Natural killer cell (primary cell): ENCODE measurements at regions not wholly inside any gene's neighbourhood (a gene's known extent, or its start where the extent isn't known, plus 50 kb on each side); places are given as distances from the start of the nearest gene placed in this dataset.

Experiments used
- ATAC-seq, 3 donors: fragments of 150-1000 bp in 2 of 3; fragments of 200-7000 bp in 1 of 3; cut with Tn5 transposase; 1 replicate in 1 of 3; 2 replicates in 2 of 3; pipeline ENCODE4 v1.10.0; 2021; ENCODE audit warnings: mild to moderate bottlenecking in 2 of 3, moderate library complexity in 2 of 3
- DNase-seq, 2 donors: peaks; one replicate each; pipeline versions ENCODE4 v3.0.0 to v3.0.0-alpha.2; 2013 to 2021; ENCODE audit warnings: mixed read lengths in 1 of 2
- H3K27ac ChIP-seq: one replicate; pipeline ENCODE4 v1.5.1; 2013; ENCODE audit warnings: mild to moderate bottlenecking, low read length
- H3K27me3 ChIP-seq: one replicate; pipeline ENCODE4 v1.6.1; 2013; ENCODE audit warnings: low read length; ENCODE audit not compliant: control insufficient read depth, insufficient read depth
- H3K36me3 ChIP-seq: one replicate; pipeline ENCODE4 v1.6.1; 2013; ENCODE audit warnings: low read length; ENCODE audit not compliant: control insufficient read depth, insufficient read depth
- H3K4me1 ChIP-seq: one replicate; pipeline ENCODE4 v1.6.1; 2013; ENCODE audit warnings: low read length; ENCODE audit not compliant: control insufficient read depth, insufficient read depth
- H3K4me3 ChIP-seq: one replicate; pipeline ENCODE4 v1.5.1; 2013; ENCODE audit warnings: low read length
- H3K9me3 ChIP-seq: one replicate; pipeline ENCODE4 v1.6.1; 2013; ENCODE audit warnings: low read length; ENCODE audit not compliant: control insufficient read depth, insufficient read depth
- H3K27ac Mint-ChIP-seq, 2 donors: one replicate each; pipeline ENCODE4 v1.8.0; 2022; ENCODE audit warnings: mild to moderate bottlenecking in 2 of 2, mixed read lengths in 2 of 2, moderate library complexity in 1 of 2
- H3K27me3 Mint-ChIP-seq, 2 donors: one replicate each; pipeline ENCODE4 v1.8.0; 2022; ENCODE audit warnings: low read depth in 2 of 2, mixed read lengths in 2 of 2
- H3K36me3 Mint-ChIP-seq: one replicate; pipeline ENCODE4 v1.8.0; 2022; ENCODE audit warnings: mixed read lengths
- H3K4me1 Mint-ChIP-seq, 2 donors: one replicate each; pipeline ENCODE4 v1.8.0; 2022; ENCODE audit warnings: mixed read lengths in 2 of 2
- H3K4me3 Mint-ChIP-seq: one replicate; pipeline ENCODE4 v1.8.0; 2022; ENCODE audit warnings: mild to moderate bottlenecking, moderate library complexity, mixed read lengths
- H3K9me3 Mint-ChIP-seq, 2 donors: one replicate each; pipeline ENCODE4 v1.8.0; 2022; ENCODE audit warnings: mixed read lengths in 2 of 2
- WGBS: methylation state at CpG from one replicate; pipeline ENCODE4 v1.1.7; 2013; ENCODE audit warnings: missing lambda C conversion rate; ENCODE audit not compliant: insufficient coverage; 5-methylcytosine and 5-hydroxymethylcytosine counted together
- intact Hi-C: fragments of 100-400 bp; cut with micrococcal nuclease; formaldehyde crosslinking; loops from one replicate; pipeline ENCODE4 v1.14.2; 2022
- TF ChIP-seq, protein P1 (sequence below): fragments of 200-600 bp; IDR thresholded peaks from one replicate; pipeline ENCODE4 v1.8.0; 2022; ENCODE audit warnings: antibody characterized with exemption

- Histone ChIP-seq H3K9me3 (peaks cover 10% of the 10 kb centered on the region), H3K36me3 (no peaks in the 10 kb centered on the region), H3K27me3 (no peaks in the 10 kb centered on the region), H3K27ac (no peak overlapping the region), H3K4me3 (no peak overlapping the region), H3K4me1 (no peaks in the 10 kb centered on the region)
- intact Hi-C loops: no loop called here
- no peaks in the 10 kb centered on the region for H3K36me3 Mint-ChIP-seq
- no peaks in the 10 kb centered on the region for H3K27me3 Mint-ChIP-seq
- no peak overlapping the region for H3K4me3 Mint-ChIP-seq
- no peaks in the 10 kb centered on the region for H3K4me1 Mint-ChIP-seq
- TF ChIP-seq, protein P1, sequence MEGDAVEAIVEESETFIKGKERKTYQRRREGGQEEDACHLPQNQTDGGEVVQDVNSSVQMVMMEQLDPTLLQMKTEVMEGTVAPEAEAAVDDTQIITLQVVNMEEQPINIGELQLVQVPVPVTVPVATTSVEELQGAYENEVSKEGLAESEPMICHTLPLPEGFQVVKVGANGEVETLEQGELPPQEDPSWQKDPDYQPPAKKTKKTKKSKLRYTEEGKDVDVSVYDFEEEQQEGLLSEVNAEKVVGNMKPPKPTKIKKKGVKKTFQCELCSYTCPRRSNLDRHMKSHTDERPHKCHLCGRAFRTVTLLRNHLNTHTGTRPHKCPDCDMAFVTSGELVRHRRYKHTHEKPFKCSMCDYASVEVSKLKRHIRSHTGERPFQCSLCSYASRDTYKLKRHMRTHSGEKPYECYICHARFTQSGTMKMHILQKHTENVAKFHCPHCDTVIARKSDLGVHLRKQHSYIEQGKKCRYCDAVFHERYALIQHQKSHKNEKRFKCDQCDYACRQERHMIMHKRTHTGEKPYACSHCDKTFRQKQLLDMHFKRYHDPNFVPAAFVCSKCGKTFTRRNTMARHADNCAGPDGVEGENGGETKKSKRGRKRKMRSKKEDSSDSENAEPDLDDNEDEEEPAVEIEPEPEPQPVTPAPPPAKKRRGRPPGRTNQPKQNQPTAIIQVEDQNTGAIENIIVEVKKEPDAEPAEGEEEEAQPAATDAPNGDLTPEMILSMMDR: no peak
- H3K27ac Mint-ChIP-seq: no peak overlapping the region
- ATAC-seq: no peak
- DNase-seq: no peak
- peaks cover 9 to 10% of the 10 kb centered on the region in 2 donors for H3K9me3 Mint-ChIP-seq
Measured at GRCh38 chr11:29265381-29265780, 751.4 kb downstream of the KCNA4 start.

GRCh38 chr11:29263971-29264682, 752.7 kb downstream of the KCNA4 start:
- Histone ChIP-seq H3K9me3 (peaks cover 10% of the 10 kb centered on the region), H3K36me3 (no peaks in the 10 kb centered on the region), H3K27ac (no peak overlapping the region), H3K4me3 (no peak overlapping the region), H3K27me3 (no peaks in the 10 kb centered on the region), H3K4me1 (no peaks in the 10 kb centered on the region)
- WGBS: 80% methylated on average over 5 of the region's 5 CpGs
- no peak overlapping the region for H3K4me3 Mint-ChIP-seq
- TF ChIP-seq, protein P1: no peak
- DNase-seq: no peak
- H3K4me1 Mint-ChIP-seq: no peaks in the 10 kb centered on the region
- intact Hi-C loops: no loop called here
- no peak overlapping the region for H3K27ac Mint-ChIP-seq
- ATAC-seq: no peak
- peaks cover 13% of the 10 kb centered on the region in 2 donors for H3K9me3 Mint-ChIP-seq
- no peaks in the 10 kb centered on the region for H3K27me3 Mint-ChIP-seq
- peaks cover 4% of the 10 kb centered on the region for H3K36me3 Mint-ChIP-seq

GRCh38 chr11:29261831-29262230, 755.0 kb downstream of the KCNA4 start:
- H3K4me3 ChIP-seq: no peak overlapping the region
- H3K9me3 Mint-ChIP-seq: peaks cover 20 to 26% of the 10 kb centered on the region in 2 donors
- intact Hi-C loops: no loop called here

More at GRCh38 chr11:29261831-29262230, 755.0 kb downstream of the KCNA4 start:
- no peaks in the 10 kb centered on the region for H3K27me3 ChIP-seq
- Mint-ChIP-seq H3K36me3 (peaks cover 15% of the 10 kb centered on the region), H3K4me3 (no peak overlapping the region), H3K27me3 (no peaks in the 10 kb centered on the region), H3K4me1 (no peaks in the 10 kb centered on the region), H3K27ac (no peak overlapping the region)
- TF ChIP-seq, protein P1: no peak
- DNase-seq (no peak), ATAC-seq (no peak)
- peaks cover 10% of the 10 kb centered on the region for H3K9me3 ChIP-seq
- H3K27ac ChIP-seq: no peak overlapping the region
- no peaks in the 10 kb centered on the region for H3K36me3 ChIP-seq
- H3K4me1 ChIP-seq: no peaks in the 10 kb centered on the region
